GM19467 (cell line): ENCODE measurements at regions not wholly inside any gene's neighbourhood (a gene's known extent, or its start where the extent isn't known, plus 50 kb on each side); places are given as distances from the start of the nearest gene placed in this dataset.

Source experiments
- ATAC-seq: cut with Tn5 transposase; IDR thresholded peaks from one replicate; pipeline ENCODE4 v1.9.1; 2021; ENCODE audit warnings: mild to moderate bottlenecking, moderate library complexity; ENCODE audit not compliant: unreplicated experiment

DNA sequence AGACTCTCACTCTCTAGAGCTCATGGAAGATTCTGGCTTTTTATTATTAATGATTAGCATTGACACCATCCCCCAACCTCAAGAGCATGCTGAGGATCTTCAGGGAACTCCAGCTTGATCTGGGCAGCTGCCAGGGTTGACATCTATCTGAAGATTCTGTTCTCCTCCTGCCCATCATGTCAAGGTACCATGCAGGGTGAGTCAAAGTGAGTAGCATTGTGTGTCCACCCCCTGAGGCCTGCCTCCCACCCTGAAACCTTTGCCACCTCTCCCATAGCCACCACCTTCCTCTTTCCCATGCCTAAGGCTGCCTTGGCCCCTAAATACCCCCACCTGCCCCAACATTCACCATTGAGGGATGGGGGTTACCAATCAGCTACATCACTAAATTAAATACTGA lies 70.1 kb upstream of the SLCO3A1 start:
- no peak for ATAC-seq

DNA sequence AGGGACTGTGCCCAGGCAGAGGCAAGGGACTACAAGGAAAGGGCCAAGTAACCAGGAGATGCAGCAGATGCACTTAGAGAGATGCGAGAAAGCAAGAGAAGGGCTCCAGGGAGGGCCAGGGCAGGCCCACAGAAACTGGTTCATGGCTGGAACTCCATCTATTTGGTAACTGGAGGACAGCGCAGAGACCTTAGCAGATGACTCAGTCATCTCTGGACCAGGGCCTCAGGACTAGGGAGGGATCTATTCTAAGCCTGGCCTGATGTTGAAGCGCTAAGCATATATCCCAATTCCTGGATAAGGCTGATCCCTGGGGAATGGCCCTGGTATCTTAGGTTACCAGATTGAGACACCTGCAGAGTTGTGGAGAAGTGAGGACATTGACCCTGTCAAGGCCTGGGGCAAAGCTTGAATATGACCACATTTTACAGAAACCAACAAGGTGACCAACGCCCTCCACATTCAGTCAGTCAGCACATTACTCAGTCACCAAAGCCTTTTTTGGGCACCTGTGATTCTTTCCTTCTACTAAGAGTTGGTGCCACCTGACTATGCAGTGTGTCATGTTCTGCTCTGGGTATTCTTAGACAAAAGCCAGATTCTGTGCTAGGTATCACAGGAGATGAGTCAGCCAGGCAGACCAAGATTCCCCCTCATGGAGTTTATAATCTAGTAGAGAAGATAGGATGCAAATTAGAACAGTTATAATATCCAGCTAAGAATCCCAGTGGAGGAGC lies 68.4 kb upstream of the SLCO3A1 start:
- no peak for ATAC-seq

DNA sequence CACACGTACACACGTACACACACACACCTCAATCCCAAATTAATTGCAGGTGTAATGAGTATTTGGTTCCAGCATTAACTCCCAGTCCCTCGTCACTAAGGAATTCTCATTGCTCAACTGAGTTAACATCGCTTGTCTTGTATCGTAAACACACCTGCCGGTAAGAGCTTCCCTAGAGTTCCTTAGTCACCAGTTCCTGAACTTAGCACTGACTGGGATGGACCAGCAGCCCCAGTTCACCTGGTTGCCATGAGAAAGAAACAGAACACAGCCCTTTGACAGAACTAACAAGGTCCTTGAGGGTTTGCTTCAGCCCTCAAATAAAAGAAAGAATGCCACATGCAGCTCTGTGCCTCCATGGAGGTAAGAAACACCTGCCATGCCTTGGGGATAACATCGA lies 66.3 kb upstream of the SLCO3A1 start:
- ATAC-seq = no peak

DNA sequence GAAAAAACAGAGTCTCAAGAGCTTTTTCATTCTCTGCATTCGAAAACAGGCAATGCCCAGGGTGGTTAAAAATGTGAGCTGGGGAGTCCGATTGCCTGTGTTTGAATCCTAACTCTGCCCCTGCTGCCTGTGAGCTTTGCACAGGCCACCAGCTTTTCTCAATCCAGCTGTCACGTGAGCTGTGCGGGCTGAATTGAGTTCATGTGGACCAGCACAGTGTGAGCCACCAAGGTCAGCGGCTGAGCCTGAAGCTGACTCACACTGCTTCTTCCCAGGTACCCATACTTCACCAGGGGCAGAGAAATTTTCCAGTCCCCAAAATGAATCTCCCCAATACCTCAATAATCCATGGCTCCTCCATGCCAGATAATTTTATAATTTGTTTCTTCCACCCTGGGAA lies 64.4 kb upstream of the SLCO3A1 start:
- ATAC-seq = no peak

DNA sequence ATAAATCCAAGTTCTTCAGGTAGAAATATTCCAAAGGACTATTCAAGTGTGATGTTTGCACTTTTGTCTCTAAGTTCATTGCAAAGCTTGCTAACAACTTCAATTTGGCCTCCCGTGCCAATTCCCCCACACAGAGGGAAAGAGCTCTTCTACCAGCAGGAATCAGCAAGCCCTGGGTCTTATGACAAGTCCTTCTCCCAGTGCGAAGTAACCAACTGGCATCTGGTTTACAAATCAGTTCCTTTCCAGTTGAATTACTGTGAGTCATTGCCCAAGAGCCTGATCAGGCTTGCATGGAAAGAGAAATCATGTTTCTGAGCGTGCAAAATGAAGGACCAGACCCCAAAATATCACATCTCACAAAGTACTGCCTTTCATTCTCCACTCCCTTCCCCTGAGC lies 62.7 kb upstream of the SLCO3A1 start:
- no peak for ATAC-seq

GRCh38 chr15:91793771-91794170 lies 59.7 kb upstream of the SLCO3A1 start:
- ATAC-seq = no peak

DNA sequence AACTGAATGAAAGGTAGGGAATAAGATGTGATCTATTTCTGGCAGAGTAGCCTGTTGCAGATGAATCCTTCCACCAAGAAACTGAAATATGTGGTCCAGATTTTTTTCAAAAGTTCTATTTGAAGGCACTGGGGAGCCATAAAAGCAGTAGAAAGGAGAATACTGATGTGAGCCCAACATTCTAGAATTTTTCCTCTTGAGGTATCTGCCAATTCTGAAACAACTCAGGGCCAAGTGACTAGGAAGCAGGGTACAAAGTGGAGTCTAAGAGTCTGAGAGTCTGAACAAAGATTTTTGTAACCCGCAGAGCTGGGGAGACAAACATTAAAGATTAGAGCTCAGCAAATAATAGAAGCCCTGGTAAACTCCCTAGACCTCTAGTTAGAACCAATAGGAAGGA lies 58.3 kb upstream of the SLCO3A1 start:
- no peak for ATAC-seq

DNA sequence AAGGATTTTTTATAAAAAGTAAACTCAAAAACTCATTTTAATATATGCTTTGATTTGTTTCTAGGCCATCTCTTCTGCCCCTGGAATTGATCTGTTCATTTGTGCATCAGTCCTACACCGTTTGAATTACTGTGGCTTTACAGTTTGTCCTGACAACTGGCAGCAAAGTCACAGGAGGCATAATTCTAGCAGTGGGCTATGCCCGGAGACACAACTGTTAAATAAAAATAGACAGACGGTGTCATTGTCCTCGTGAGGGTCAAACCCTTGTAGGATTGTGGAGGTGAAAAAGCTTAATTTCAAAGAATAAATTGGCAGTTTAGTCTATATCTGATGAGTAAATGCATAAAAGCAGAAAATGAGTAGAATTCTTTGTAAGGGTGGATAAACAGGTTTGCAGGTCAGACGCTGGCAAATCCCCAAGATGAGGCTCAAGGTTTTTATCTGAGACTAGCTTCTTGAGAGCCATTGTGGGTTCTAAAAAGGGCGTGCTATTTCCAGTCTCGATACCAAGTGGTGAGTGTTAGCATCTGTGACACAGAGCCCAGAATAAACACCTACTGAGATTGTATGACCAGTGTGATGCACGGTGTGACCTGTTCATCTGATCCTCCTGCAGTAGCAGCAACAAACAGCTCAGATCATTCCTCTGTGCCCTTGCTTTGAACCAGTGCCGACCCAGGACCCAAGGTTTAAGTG lies 51.5 kb upstream of the SLCO3A1 start:
- no peak for ATAC-seq

DNA sequence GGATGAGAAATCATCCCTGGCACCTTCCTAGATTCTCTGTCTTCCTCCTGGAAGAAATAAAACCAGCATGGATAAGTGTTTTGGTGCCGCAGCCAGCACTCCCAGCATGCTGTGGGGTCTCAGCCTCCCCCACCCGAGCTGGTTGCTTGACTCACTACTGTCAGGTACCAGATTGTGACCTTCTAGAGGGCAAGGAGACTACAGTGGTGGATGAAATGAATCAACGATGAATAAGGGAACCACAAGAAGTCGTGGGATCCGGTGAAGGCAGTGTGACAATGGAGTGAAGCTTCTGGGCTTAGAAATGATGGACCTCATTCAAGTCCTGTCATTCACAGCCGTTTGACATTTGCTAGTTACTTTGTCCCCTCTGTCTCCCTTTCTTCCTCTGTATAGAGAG lies 50.2 kb upstream of the SLCO3A1 start:
- no peak for ATAC-seq
